GM21825 (cell line): ENCODE measurements at regions not wholly inside any gene's neighbourhood (a gene's known extent, or its start where the extent isn't known, plus 50 kb on each side); places are given as distances from the start of the nearest gene placed in this dataset.
"Not testable (repeated sequence)": the region's sequence is repeated elsewhere in the genome, so short reads cannot be mapped to it uniquely, and the experiment has no call there.

Experiments
- ATAC-seq: cut with Tn5 transposase; IDR thresholded peaks from one replicate; pipeline ENCODE4 v1.9.1; 2021; ENCODE audit warnings: mild to moderate bottlenecking, moderate library complexity; ENCODE audit not compliant: unreplicated experiment

GRCh38 chrX:114272096-114272686, 311.7 kb upstream of the HTR2C start:
- no peak for ATAC-seq

- not testable (repeated sequence) for ATAC-seq
Observed at GRCh38 chrX:114270371-114270770, 313.5 kb upstream of the HTR2C start.

GRCh38 chrX:114268643-114269042, 315.2 kb upstream of the HTR2C start:
- no peak for ATAC-seq

DNA sequence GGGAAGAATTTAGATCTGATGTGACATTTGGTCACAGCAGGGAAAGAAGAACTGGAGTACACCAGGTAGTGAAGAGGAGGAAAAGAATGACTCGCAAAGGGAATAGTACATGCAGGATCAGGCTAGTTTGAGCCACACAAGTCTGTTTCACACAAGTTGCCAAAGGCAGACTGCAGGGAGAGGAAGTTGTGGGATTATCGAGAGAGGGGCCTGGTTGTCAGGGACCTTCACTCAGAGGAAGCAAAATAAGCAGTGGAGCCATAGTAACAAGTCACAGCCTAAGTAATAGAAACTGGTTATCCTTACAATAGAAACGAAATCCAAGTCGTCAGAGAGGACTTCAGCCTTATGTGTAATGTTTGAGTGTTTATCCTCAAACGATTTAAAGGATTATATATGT, 316.7 kb upstream of the HTR2C start:
- ATAC-seq: no peak

DNA sequence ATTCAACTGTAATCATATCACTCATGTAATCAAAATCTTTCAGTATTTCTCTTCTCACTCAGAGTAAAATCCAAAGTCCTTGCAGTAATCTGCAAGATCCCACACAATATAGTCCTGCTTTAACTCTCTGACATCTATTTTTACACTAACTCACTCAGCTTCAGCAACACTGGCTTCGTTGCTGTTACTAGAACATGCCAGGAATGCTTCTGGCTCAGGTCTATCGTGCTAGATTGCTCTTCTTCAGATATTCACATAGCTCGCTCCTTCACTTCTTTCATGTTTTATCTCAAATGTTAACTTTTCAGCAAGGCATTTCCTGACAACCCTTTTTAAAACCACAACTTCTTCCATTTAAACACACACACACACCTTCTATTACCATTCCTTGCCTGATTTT, 331.7 kb upstream of the HTR2C start:
- ATAC-seq: no peak

DNA sequence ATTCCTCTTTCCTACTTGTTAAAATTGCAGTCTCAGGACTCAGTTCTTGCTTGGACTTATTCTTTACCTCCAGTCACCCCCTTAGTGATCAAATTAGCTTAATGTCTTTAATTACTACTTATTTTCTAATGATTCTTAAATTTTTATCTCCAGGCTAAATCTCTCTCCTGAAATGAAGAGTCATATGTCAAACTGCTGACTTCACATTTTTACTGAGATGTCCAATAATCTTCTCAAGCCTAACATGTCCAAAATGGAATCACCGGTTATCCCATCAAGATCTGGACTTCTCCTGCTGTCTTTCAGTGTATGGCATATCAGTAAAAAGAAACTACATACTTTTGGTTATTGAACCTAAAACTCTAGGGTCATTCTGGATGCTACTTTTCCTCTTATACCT, 332.3 kb upstream of the HTR2C start:
- no peak for ATAC-seq

DNA sequence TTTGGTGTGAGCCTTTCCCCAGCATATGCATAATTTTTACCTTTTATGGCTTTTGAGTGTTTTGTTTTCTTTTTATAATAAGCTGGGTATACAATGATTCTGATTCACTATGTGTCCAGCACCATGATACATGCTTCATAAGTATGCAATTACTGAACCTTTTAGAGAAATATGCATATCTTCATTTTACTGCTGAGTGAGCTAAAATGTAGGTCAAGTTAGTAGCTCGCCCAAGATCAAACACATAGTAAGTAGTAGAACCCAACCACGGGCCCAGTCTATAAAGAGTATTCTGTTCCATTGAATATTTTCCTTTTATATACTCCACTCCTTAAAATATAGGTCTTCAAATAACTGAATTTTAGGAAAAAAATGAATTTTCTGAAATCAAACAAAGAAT, 362.4 kb upstream of the HTR2C start:
- no peak for ATAC-seq

GRCh38 chrX:114210879-114211278, 373.0 kb upstream of the HTR2C start:
- ATAC-seq: no peak

GRCh38 chrX:114201622-114202021, 382.3 kb upstream of the HTR2C start:
- no peak for ATAC-seq

DNA sequence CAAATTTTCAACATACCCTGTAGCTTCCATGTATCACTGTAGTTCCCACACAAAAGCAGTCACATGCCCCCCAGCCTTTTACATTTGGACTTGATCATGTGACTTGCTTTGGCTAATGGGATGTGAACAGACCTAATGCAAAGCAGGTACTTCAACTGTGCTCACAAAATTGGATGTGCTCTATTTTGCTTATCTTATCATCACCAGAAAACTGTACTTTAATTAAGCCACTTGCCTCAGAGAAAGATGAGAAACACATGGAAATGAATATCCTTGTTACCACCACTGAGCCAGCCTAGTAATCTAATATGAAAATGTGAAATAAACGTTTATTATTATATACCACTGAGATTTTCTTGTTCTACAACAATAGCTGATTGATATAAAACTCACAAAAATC, 402.7 kb upstream of the HTR2C start:
- ATAC-seq: no peak

DNA sequence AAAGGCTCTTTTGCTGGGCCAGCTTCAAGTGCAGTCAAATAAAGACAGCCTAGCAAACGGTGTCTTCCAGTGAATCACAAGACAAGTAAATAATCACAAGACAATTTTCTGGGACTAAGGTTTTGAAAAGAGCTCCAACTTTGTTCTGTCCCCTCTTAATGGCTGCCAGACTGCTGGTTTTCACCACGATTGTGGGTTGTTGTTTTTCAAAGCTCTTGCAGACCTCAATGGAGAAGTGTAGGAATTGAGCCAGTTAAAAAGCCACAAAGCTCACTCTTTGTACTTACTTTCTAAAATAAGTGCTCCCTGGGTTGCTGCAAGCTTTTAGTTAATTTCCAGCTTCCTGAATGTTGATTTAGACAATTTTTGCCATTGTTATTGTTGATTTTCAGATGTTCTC, 405.8 kb upstream of the HTR2C start:
- no peak for ATAC-seq

- not testable (repeated sequence) for ATAC-seq
Observed at GRCh38 chrX:114167276-114167675, 416.6 kb upstream of the HTR2C start.

DNA sequence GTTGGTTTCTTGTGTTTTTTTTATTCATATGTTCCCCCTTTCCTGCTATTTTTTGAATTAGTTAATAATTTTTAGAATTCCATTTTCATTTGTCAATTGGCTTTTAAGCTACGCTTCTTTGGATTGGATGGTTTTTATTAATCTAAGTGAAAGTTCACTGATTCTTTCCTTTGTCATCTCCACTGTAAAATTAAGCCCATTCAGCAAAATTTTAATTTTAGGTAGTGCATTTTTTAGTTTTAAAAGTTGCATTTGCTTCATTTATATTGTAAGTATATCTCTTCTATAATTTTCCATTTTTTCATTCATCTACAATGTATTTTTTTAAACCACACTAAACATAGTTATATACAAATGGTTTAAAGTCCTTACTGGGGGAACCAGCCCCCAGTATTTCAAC, 417.3 kb upstream of the HTR2C start:
- ATAC-seq: no peak

DNA sequence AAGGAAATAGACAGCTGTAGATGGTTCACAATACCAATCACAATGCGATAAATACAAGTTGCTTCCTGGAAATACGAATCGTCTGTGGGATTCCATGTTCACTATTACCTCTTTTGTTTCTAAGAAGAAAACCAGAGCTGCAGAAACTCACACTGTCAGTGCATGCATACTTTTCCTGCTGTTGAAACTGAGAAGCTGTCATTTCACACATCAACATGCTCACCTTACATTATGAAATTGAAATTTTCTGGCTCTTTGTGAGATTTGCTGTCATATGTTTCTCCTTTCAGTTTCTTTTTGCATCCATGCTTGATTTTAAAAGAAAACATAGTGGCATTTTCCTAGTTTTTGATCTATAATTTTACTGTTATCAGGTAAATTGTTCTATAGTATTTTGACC, 418.3 kb upstream of the HTR2C start:
- ATAC-seq: no peak

GRCh38 chrX:114162068-114162735, 421.7 kb upstream of the HTR2C start:
- no peak for ATAC-seq

GRCh38 chrX:114152801-114153200, 431.1 kb upstream of the HTR2C start:
- ATAC-seq: no peak

DNA sequence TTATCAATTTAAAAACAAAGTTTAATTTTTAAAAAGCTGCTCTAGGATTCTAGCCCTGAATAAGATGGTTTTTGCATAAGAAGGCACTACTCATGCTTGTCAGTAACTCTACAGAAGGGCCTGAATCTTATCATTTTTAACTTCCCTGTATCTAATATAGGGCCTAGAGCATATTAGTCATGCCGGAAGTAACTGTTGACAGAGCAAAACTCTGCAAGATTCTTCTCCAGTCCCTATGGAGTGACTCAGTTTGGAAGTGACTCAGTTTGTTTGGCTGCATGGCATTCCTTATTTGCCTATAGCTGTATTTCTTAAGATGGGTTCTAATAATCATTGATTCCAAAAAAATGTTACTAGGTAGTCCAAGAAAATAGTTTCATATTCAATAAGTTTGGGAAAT, 431.8 kb upstream of the HTR2C start:
- no peak for ATAC-seq

GRCh38 chrX:114134465-114134864, 449.4 kb upstream of the HTR2C start:
- ATAC-seq: no peak

DNA sequence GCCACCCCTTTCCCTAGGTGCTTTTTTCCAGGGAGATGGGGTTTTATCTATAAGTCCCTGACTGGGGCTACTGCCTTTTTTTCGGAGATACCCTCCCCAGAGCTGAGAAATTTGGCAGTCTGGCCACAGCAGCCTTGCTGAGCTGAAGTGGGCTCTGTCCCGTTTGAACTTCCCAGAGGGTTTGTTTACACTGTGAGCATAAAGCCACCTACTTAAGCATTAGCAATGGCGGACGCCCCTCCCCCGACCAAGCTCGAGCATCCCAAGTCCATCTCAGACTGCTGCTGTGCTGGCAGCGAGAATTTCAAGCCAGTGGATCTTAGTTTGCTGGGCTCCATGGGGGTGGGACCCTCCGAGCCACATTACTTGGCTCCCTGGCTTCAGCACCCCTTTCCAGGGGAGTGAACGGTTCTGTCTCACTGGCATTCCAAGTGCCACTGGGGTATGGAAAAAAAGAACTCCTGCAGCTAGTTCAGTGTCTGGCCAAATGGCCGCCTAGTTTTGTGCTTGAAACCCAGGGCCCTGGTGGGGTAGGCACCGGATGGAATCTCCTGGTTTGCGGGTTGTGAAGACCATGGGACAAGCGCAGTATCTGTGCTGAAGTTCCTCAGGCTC, 456.4 kb upstream of the HTR2C start:
- ATAC-seq: no peak

GRCh38 chrX:114127005-114127404, 456.9 kb upstream of the HTR2C start:
- ATAC-seq: no peak

DNA sequence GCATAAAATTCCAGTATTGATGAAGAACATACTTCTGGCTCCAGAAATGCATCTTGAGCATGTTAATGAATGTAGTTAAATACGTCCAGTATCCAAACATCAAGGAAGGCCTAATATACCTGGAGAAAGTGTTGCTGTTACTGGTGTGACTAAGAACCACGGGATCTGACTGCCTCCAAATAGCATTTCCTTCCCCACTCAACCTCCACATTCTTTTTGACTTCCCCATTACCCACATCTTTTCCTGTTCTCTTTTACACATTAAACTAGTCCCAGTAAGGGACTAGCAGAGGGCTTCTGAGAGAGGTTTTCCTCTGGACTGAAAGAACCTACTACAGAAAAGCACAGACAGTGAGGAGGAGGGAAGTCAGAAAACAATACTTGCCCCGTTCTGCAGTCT, 482.8 kb upstream of the HTR2C start:
- ATAC-seq: no peak

DNA sequence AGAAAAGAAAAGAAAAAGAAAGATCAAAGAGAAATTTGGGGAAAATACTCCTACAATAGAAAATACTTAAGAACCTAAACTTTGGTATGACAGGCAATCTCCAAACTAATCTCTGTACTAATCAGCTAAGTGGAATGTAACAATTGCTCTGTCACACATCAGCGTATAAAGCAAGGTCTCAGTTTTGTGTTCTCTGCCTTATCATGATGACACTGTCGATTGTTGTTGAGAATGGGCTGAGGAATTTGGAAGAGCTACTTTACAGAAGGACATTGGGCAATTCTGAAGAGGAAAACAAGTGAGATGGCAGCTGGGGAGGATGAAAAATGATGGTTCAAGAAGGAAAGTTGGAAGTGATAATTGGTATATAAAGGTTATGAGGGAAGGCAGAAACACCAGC, 486.0 kb upstream of the HTR2C start:
- ATAC-seq: no peak

DNA sequence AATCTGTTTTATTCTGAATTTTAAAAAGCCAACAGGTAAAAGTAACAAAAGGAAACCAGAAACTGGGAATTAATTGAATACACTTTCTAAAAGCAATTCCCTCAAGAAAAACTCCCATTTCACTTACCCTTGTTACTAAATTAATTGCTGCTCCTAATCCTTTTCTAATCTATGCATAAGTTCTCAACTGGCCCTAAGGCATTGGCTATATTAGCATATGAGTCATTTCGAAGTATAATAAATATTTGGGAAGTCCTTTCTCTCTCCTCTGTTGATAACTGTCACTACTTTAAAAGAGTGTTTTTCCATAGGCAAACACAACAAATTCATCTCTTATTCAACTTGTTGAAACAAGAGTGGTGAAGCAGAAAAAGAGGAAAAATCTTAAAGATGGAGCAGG, 486.5 kb upstream of the HTR2C start:
- ATAC-seq: no peak
